GM23338 (cell line): ENCODE measurements at regions not wholly inside any gene's neighbourhood (a gene's known extent, or its start where the extent isn't known, plus 50 kb on each side); places are given as distances from the start of the nearest gene placed in this dataset.

Experiments
- ATAC-seq: fragments of 200-7000 bp; cut with Tn5 transposase; 3 replicates; pipeline ENCODE4 v1.9.1; 2020
- DNase-seq: peaks from one replicate; pipeline ENCODE4 v3.0.0-alpha.2; 2015; ENCODE audit warnings: low spot score
- H2AFZ ChIP-seq: fragments of 200-600 bp; sonication (generic); 2 replicates; pipeline ENCODE4 v1.8.0; 2016; ENCODE audit warnings: antibody characterized with exemption, mild to moderate bottlenecking, moderate library complexity
- H3F3A ChIP-seq: fragments of 200-600 bp; sonication (generic); replicated peaks from 2 replicates; pipeline ENCODE4 v1.8.0; 2017; ENCODE audit warnings: antibody characterized with exemption, mixed run types, low read depth
- H3K27ac ChIP-seq: fragments of 200-600 bp; sonication (generic); 2 replicates; pipeline ENCODE4 v1.6.1; 2016; ENCODE audit warnings: low read depth
- H3K27me3 ChIP-seq: fragments of 200-600 bp; sonication (generic); 2 replicates; pipeline ENCODE4 v1.8.0; 2016; ENCODE audit warnings: mild to moderate bottlenecking, mixed run types, moderate library complexity; ENCODE audit not compliant: insufficient read depth
- H3K36me3 ChIP-seq: fragments of 200-600 bp; sonication (generic); 2 replicates; pipeline ENCODE4 v1.8.0; 2016; ENCODE audit warnings: mild to moderate bottlenecking; ENCODE audit not compliant: insufficient read depth
- H3K4me1 ChIP-seq: fragments of 200-600 bp; sonication (generic); 2 replicates; pipeline ENCODE4 v1.8.0; 2016; ENCODE audit warnings: mild to moderate bottlenecking, moderate library complexity; ENCODE audit not compliant: insufficient read depth
- H3K4me2 ChIP-seq: fragments of 200-600 bp; sonication (generic); 2 replicates; pipeline ENCODE4 v1.7.1; 2017; ENCODE audit warnings: mixed run types
- H3K4me3 ChIP-seq: fragments of 200-600 bp; sonication (generic); 2 replicates; pipeline ENCODE4 v1.6.1; 2016; ENCODE audit warnings: mixed run types
- H3K79me2 ChIP-seq: fragments of 200-600 bp; sonication (generic); replicated peaks from 2 replicates; pipeline ENCODE4 v1.8.0; 2017; ENCODE audit warnings: mild to moderate bottlenecking; ENCODE audit not compliant: insufficient read depth
- H3K9me2 ChIP-seq: fragments of 200-600 bp; sonication (generic); 2 replicates; pipeline ENCODE4 v1.8.0; 2017; ENCODE audit not compliant: insufficient read depth
- H4K20me1 ChIP-seq: fragments of 200-600 bp; sonication (generic); replicated peaks from 2 replicates; pipeline ENCODE4 v1.8.0; 2017; ENCODE audit warnings: mild to moderate bottlenecking; ENCODE audit not compliant: insufficient read depth
- H3K27ac Mint-ChIP-seq: 2 replicates; pipeline ENCODE4 v1.8.0; 2020; ENCODE audit warnings: inconsistent platforms, mild to moderate bottlenecking, moderate library complexity, mixed read lengths
- H3K27me3 Mint-ChIP-seq: 3 replicates; pipeline ENCODE4 v1.8.0; 2022; ENCODE audit warnings: low read depth, mild to moderate bottlenecking, moderate library complexity, mixed read lengths, inconsistent platforms; ENCODE audit not compliant: insufficient read depth, poor library complexity
- H3K36me3 Mint-ChIP-seq: 3 replicates; pipeline ENCODE4 v1.8.0; 2021; ENCODE audit warnings: low read depth, mild to moderate bottlenecking, inconsistent platforms, moderate library complexity, mixed read lengths
- H3K4me1 Mint-ChIP-seq: 3 replicates; pipeline ENCODE4 v1.8.0; 2020; ENCODE audit warnings: mild to moderate bottlenecking, inconsistent platforms, mixed read lengths
- H3K4me3 Mint-ChIP-seq: 3 replicates; pipeline ENCODE4 v1.8.0; 2021; ENCODE audit warnings: moderate library complexity, mild to moderate bottlenecking, inconsistent platforms, mixed read lengths
- H3K9me3 Mint-ChIP-seq: 3 replicates; pipeline ENCODE4 v1.8.0; 2020; ENCODE audit warnings: moderate library complexity, mild to moderate bottlenecking, inconsistent platforms, mixed read lengths
- CREB1 ChIP-seq: fragments of 250-450 bp; sonication (Bioruptor Pico); IDR thresholded peaks from 2 replicates; pipeline ENCODE4 v1.5.0; 2020; ENCODE audit warnings: low read depth, mild to moderate bottlenecking, moderate library complexity
- CTCF ChIP-seq, 2 experiments: fragments of 200-600 bp in 1 of 2; sonication (generic) in 1 of 2; conservative IDR thresholded peaks; 2 replicates each; pipeline versions ENCODE4 v1.5.1 to v1.6.1; 2016 to 2017; ENCODE audit warnings: antibody characterized with exemption in 2 of 2, low read depth in 2 of 2, mild to moderate bottlenecking in 2 of 2, moderate library complexity in 1 of 2
- EZH2 ChIP-seq: fragments of 200-600 bp; sonication (generic); IDR thresholded peaks from one replicate; pipeline ENCODE4 v1.8.0; 2017; ENCODE audit warnings: antibody characterized with exemption, mild to moderate bottlenecking, low read depth; ENCODE audit not compliant: unreplicated experiment
- EZH2phosphoT487 ChIP-seq: fragments of 200-600 bp; sonication (generic); IDR thresholded peaks from one replicate; pipeline ENCODE4 v1.8.1; 2018; ENCODE audit warnings: antibody characterized with exemption; ENCODE audit not compliant: unreplicated experiment
- NANOG ChIP-seq: IDR thresholded peaks from 2 replicates; pipeline ENCODE4 v1.6.1; 2016; ENCODE audit warnings: antibody characterized with exemption, borderline replicate concordance
- POLR2AphosphoS5 ChIP-seq: IDR thresholded peaks from 2 replicates; pipeline ENCODE4 v1.6.1; 2016; ENCODE audit warnings: antibody characterized with exemption, low read depth
- ZNF114 ChIP-seq: fragments of 250-450 bp; sonication (Bioruptor Pico); IDR thresholded peaks from 2 replicates; pipeline ENCODE4 v1.5.0; 2020; ENCODE audit warnings: mild to moderate bottlenecking, moderate library complexity
- ZNF331 ChIP-seq: fragments of 250-450 bp; sonication (Bioruptor Pico); IDR thresholded peaks from 2 replicates; pipeline ENCODE4 v1.5.0; 2020; ENCODE audit warnings: low read depth, mild to moderate bottlenecking, moderate library complexity
- ZNF462 ChIP-seq: fragments of 250-450 bp; sonication (Bioruptor Pico); IDR thresholded peaks from 2 replicates; pipeline ENCODE4 v1.5.0; 2020; ENCODE audit warnings: mild to moderate bottlenecking, moderate library complexity

GRCh38 chr19:28036486-28036885, 1176.5 kb downstream of the UQCRFS1 start (continued):
- TF ChIP-seq NANOG (no peak), POLR2AphosphoS5 (no peak), ZNF114 (CRISPR knock-in tag) (no peak), EZH2phosphoT487 (no peak), EZH2 (no peak)

GRCh38 chr19:28034936-28035335, 1178.0 kb downstream of the UQCRFS1 start:
- H3K4me1 ChIP-seq: no peaks in the 10 kb centered on the region
- peaks cover 10% of the 10 kb centered on the region; the same call in 1 of the 2 replicates for H3K9me2 ChIP-seq
- no peak overlapping the region for H3K4me2 ChIP-seq
- TF ChIP-seq EZH2 (no peak), POLR2AphosphoS5 (no peak), ZNF114 (CRISPR knock-in tag) (no peak), CTCF (conservative IDR thresholded peaks at IDR 0.05; ENCODE audit: low read depth in 2 of 2) (no peak), ZNF462 (CRISPR knock-in tag) (no peak), ZNF331 (CRISPR knock-in tag) (no peak), CREB1 (CRISPR knock-in tag) (no peak)
- ATAC-seq (no peak), DNase-seq (no peak)
- H3K27me3 Mint-ChIP-seq: no peaks in the 10 kb centered on the region
- no peak overlapping the region for H3K27ac Mint-ChIP-seq
- no peaks in the 10 kb centered on the region for H4K20me1 ChIP-seq
- H3K36me3 ChIP-seq: no peaks in the 10 kb centered on the region
- H3K9me3 Mint-ChIP-seq: peaks cover 31% of the 10 kb centered on the region
- H3K4me1 Mint-ChIP-seq: no peaks in the 10 kb centered on the region
- no peak overlapping the region for H3K4me3 ChIP-seq
- H3F3A ChIP-seq: no peaks in the 10 kb centered on the region
- H3K27me3 ChIP-seq: no peaks in the 10 kb centered on the region
- no peaks in the 10 kb centered on the region for H3K79me2 ChIP-seq
- no peak overlapping the region for H3K4me3 Mint-ChIP-seq
- H2AFZ ChIP-seq: no peak overlapping the region
- H3K36me3 Mint-ChIP-seq: peaks cover 18% of the 10 kb centered on the region; the same call in 2 of the 3 replicates
- H3K27ac ChIP-seq: no peak overlapping the region
